Esophagus squamous epithelium (tissue), 4 donors: ENCODE measurements at regions not wholly inside any gene's neighbourhood (a gene's known extent, or its start where the extent isn't known, plus 50 kb on each side); places are given as distances from the start of the nearest gene placed in this dataset.

Experiments
- CTCF ChIP-seq, 6 experiments: fragments of 450-650 bp in 4 of 6; fragments of 200-600 bp in 2 of 6; sonication (generic) in 2 of 6; IDR thresholded peaks; one replicate each; pipeline ENCODE4 v1.5.1; 2016 to 2019; ENCODE audit warnings: antibody characterized with exemption in 6 of 6, mild to moderate bottlenecking in 4 of 6, moderate library complexity in 4 of 6
- POLR2A ChIP-seq, 4 donors: fragments of 450-650 bp; IDR thresholded peaks; one replicate each; pipeline ENCODE4 v1.6.1; 2017; ENCODE audit warnings: antibody characterized with exemption in 4 of 4, mild to moderate bottlenecking in 4 of 4, moderate library complexity in 3 of 4

- TF ChIP-seq CTCF (IDR thresholded peaks at IDR 0.05): no peak
- TF ChIP-seq POLR2A (IDR thresholded peaks at IDR 0.05): no peak
Measured at GRCh38 chr3:30344288-30344687, 262.1 kb upstream of the TGFBR2 start.
